GM21786 (cell line): ENCODE measurements at regions not wholly inside any gene's neighbourhood (a gene's known extent, or its start where the extent isn't known, plus 50 kb on each side); places are given as distances from the start of the nearest gene placed in this dataset.
"Not testable (repeated sequence)": the region's sequence is repeated elsewhere in the genome, so short reads cannot be mapped to it uniquely, and the experiment has no call there.

Experiments used
- ATAC-seq: cut with Tn5 transposase; IDR thresholded peaks from one replicate; pipeline ENCODE4 v1.9.1; 2021; ENCODE audit not compliant: unreplicated experiment

DNA sequence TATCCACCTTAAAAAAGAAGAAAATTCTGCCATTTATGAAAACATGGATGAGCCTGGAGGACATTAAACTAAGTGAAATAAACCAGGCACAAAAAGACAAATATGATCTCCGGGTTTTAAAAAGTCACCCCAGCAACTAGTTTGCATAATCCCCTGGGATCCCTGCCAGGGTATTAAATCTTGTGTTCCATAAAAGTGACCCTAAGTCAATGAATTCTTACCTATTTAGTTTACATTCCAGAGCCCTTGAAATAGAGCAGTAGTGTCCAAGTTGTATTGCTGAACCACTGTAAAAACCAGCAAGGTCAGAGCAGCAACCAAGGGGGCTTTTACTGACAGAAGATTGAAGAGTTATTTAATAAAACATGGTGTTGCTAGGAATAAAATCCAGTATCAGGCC lies 716.8 kb upstream of the BCHE start:
- no peak for ATAC-seq

DNA sequence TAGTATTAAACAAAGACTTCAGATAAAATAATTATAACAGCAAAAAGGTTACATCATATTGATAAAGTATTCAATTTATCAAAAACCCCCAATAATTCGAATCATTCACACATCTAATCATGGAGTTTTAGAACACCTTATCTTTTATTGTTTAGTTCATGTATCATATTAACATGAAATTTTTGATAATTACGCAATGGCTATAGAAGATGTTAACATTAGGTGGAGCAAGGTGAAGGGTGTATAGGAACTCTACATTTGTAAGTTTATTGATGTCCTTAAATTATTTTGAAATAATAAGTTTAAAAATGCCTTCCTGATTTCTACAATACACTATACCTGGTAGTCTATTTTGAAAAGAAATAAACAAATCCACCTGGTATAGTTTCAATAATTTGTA lies 696.5 kb upstream of the BCHE start:
- no peak for ATAC-seq

DNA sequence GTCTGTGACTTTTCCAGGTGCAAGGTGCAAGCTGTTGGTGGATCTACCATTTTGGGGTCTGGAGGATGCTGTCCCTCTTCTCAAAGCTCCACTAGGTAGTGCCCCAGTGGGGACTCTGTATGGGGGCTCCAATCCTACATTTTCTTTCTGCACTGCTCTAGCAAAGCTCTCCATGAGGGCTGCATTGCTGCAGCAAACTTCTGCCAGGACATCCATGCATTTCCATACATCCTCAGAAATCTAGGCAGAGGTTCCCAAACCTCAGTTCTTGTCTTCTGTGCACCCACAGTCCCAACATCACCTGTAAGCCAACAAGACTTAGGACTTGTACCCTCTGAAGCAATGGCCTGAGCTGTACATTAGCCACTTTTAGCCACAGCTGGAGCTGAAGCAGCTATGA lies 694.5 kb upstream of the BCHE start:
- no peak for ATAC-seq

DNA sequence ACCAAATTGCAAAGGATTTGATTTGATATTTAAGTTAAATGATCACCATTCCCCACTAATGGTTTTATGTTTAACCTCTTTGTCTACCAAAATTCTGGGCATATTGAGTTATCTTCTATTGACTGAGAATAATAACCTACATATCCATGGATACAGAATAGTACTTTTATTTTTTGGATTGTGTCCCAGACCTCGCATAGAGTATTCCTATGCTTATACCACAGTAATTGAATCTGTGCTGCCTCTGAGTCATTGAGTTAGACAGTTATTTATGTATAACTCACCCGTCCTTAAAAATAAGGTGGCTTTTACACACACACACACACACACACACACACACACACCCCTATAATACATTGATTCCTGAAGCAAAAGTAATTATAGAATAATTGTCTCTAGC lies 690.1 kb upstream of the BCHE start:
- ATAC-seq, result no peak

DNA sequence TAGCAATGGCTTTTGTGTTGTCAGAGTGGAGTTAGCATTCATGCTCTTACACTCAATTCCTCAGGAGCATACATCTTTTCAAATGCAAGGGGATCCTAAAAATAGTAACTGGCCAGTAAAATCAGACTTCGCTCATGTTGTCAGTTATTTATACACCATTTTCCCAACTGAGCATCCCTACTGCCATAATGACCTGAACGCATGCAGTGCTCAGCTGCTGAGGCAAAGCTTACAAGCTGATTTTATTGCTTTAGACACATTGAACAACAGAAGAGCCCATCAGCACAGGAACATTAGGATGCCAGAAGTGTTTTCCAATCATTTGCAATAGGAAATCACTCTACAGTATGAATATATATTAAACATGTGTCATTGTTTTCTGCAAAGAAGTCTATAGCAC lies 689.7 kb upstream of the BCHE start:
- no peak for ATAC-seq

DNA sequence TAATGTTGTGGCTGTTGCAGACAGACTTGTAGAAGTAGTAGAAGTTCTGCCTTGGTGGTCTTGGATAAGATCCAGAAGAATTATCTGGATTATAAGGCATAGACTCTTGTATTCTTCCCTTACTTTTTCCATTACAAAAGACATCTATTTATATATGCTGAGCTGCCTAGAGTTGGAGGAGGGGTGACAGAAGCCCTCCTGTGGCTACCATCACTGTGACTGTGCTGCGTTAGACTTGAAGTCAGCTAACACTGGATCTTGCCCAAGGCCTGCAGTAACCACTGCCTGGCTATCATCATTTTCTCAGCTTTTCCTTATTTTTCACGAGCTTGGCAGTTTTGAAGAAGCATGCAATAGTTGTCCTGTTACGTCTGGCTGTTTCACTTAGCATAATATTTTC lies 684.8 kb upstream of the BCHE start:
- no peak for ATAC-seq

DNA sequence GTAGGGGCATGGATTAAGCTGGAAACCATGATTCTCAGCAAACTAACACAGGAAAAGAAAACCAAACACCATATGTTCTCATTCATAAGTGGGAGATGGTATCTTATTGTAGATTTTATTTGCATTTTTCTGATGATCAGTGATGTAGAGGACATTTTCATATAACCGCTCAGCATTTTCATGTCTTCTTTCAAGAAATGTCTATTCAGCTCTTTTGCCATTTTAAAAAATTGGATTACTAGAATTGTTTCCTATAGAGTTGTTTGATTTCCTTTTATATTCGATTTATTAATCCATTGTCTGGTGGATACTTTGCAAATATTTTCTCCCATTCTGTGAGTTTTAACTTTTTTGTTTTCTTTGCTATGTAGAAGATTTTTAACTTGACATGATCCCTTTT lies 682.2 kb upstream of the BCHE start:
- no peak for ATAC-seq

DNA sequence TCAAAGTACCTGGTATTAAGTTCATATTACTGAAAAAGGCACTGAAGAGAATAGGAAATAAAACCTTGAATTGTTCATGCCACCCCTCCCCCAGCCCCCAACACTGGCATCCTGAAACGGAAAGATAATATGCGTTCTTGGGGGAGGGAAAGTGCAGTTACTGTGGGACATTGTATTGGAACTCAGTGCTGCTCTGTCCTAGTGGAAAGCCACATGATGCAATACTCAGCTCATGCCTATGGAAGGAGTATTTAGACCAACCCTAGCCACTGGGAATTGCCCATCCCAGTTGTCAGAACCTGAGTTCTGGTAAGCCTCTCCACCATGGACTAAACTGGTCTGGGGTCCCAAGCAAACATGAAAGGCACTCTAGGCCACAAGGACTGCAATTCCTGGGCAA lies 680.8 kb upstream of the BCHE start:
- no peak for ATAC-seq

DNA sequence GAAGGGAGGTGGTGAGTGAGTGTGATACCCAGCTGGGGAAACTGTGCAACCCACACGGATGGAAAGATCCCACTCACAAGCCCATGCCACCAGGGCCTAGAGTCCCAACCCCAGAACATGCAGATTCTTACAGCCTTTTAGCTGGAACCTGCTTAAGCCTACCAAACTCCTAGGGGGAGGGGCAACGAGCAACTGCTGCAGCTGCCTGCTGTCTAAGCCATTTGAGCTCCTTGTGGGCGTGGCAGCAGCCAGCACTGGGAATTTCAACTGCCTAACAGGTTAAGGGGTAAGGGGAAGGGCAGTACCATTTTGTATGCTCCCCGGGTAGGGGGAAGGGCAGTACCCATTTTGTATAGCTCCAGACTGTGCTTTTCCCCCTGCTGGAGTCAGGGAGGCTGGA lies 673.2 kb upstream of the BCHE start:
- no peak for ATAC-seq

DNA sequence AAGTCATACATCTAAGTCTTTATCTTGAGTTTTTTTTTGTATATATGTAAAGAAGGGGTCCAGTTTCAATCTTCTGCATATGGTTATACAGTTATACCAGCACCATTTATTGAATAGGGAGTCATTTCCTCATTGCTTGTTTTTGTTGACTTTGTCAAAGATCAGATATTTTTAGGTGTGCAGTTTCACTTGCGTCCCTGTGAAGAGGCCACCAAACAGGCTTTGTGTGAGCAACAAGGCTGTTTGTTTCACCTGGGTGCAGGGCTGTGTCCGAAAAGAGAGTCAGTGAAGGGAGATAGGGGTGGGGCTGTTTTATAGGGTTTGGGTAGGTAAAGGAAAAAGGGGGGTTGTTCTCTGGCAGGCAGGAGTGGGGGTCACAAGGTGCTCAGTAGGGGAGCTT lies 663.2 kb upstream of the BCHE start:
- ATAC-seq, result not testable (repeated sequence)

DNA sequence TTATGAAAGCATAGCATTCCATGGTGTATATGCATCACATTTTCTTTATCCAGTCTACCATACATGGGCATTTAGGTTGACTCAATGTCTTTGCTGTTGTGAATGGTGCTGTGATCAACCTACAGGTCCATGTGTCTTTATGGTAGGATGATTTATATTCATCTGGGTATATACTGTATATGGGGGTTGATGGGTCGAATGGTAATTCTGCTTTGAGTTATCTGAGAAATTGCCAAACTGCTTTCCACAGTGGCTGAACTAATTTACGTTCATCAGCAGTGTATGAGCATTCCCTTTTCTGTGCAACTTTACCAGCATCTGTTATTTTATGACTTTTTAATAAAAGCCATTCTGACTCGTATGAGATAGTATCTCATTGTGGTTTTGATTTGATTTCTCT lies 662.4 kb upstream of the BCHE start:
- no peak for ATAC-seq

DNA sequence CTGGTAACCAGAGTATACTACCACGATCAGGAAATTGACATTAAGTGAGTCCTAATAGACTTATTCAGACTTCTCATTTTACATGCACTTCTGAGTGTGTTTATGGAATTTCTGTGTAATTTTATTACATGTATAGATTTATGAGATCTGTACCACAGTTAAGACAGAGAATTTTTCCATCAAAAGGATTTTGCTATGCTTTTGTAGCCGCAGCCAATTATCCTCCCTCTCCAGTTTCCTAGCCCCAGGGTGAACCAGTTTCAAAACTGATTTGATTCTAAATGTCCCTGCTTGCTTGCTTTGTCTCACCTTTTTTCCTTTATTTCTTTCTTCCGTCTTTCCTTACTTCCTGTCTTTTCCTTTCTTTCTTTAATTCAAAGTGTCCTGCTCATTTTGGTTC lies 661.2 kb upstream of the BCHE start:
- no peak for ATAC-seq

DNA sequence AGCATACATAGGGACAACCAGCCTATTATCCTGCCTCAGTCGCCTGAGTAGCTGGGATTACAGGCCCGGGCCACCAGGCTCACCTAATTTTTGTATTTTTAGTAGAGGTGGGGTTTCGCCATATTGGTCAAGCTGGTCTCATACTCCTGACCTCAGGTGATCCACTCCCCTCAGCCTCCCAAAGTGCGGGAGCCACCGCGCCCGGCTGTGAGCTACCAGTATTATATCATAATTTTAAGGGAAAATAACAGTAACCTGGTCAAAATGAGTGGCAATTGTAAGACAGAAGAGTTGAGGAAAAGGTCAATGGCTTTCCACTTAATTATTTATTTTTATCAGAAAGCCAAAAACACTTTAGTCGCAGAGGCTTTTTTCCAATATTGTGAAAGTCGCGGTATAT lies 652.6 kb upstream of the BCHE start:
- ATAC-seq, result no peak

DNA sequence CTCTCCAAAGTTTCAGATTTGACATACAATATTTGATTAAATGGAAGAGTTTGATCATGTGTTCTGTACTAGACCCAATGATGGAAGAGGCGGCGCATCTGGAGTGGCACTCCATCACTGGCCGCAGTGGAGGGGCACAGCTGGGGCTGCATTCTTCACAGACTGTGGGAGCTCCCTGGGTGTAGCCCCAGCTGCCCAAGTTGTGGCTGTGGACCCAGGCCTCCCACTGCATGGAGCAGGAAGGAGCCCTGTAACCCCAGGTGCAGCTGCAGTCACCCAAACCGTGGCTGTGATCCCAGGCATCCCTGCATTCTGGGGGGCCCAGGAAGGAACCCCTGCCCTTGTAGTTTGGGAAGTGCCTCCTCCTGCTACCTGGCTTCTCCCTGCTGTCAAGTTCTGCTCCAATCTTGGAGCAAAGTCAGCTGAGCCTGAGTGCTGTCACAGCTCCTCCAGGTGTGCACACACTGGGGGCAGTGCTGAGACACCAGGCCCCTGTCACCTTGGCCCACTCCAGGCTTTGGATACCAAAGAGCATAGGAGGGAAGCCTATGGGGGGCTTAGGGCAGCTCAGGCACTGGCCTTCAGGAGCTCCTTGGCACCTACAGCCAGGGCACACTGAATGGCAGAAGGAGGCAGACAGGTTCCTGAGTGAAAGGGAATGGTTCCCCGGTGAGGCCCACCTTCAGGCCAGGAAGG lies 651.9 kb upstream of the BCHE start:
- ATAC-seq, result no peak

DNA sequence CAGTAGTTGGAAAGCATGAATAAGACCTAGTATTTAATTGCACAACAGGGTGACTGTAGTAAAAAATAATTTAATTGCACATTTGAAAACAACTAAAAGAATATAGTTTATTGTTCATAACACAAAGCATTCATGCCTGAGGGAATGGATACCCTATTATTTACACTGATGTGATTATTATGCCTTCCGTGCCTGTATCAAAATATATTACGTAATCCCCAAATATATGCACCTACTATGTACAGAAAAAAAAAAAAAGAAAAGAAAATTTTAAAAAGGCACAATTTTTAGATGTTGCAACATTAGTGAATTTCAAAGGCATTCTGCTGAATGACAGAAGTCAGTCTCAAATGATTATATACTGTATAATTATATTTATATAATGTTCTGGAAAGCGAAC lies 647.2 kb upstream of the BCHE start:
- ATAC-seq, result no peak

DNA sequence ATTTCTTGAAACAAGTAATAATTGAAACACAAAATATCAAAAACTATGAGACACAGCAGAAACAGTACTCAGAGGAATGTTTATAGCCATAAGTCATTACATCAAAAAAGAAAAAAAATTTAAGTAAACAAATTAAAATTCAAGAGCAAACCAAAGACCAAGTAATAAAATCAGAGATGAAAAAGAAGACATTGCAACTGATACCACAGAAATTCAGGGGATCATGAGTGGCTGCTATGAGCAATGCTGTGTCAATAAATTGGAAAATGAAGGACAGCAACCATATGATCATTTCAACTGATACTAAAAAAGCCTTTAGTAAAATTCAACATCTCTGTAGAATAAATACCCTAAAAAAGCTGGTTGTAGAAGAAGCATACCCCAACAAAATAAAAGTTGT lies 644.1 kb upstream of the BCHE start:
- ATAC-seq, result no peak

DNA sequence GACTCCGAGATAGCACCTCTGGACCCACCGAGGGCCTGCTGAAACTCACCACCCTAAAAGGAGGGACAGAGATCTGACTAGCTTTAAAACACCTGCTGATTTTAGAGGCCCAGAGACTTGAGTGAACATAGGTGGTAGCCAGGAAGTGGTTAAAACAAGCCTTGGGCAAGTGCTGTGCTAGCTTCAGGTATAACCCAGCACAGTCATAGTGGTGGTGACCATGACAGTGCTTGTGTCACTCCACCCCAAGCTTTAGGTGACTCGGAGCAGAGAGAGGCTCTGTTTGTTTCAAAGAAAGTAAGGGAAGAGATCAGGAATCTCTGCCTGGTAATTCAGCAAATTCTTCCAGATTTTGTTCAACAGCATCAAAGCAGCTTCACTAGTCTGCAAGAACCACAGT lies 641.1 kb upstream of the BCHE start:
- ATAC-seq, result no peak

DNA sequence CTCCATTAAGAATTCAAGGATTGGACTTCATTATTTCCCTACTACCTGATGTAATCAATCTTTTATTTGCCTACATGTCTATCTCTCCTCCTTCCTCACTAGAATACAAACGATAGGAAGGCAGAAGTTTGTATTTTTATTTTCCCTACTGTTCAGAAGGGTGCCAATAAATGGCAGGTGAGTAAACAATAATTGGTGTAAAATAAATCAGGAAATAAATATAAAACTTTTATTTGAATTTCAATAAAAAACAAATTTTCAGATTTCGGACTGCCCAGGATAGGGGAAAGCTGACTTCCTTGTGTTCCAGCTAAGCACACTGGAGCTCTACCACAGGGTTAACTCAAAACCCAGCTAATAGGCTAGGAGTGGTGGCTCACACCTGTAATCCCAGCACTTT lies 636.3 kb upstream of the BCHE start:
- ATAC-seq, result no peak

DNA sequence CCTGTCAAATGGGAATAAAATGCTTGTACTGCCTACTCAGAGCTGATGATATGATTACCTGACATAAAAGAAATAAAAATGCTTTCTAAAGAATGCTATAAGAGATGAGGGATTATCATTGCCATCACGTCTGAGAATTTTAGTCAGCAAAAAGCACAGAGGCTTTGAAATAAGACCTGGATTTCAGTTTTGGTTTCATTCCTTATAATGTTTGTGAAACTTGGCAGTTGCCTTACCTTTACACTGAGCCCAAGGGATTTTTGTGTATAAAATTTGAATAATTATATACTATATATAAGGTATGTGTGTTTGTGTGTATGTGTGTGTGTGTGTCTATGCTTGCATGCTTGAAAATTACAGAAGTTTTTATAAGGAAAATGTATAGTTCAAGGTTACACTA lies 634.8 kb upstream of the BCHE start:
- peak; percentile 73 for ATAC-seq

DNA sequence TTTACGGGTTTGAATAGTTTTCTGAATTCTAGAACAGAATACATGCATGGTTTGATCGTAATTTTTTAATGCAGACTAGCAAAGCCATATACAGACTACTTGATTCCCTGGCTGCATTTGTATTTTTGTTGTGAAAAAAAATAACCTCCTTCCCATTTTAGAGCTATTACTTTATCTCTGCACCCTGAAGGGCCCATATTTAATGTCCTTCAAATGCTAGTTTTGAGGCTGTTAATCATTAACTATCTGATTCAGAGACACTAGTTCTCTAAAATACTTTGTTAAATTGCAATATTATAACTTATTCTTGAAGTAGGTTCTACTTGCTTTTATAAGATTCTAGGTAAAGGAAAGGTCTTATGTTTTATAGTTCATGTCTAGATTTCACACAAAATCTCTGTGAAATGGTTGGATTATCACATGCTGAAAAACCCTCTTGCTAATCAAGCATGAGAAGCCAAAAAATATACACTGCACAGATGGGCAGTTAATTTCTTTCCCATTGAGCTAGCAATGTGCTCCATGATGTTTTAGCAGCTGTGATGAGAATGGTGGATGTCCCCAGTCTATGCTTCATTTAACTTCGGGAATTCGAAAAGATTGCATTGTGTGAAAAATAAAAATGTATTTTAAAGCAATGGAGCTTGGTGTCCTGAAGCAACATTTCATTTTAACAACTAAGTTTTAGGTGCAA lies 634.0 kb upstream of the BCHE start:
- no peak for ATAC-seq

DNA sequence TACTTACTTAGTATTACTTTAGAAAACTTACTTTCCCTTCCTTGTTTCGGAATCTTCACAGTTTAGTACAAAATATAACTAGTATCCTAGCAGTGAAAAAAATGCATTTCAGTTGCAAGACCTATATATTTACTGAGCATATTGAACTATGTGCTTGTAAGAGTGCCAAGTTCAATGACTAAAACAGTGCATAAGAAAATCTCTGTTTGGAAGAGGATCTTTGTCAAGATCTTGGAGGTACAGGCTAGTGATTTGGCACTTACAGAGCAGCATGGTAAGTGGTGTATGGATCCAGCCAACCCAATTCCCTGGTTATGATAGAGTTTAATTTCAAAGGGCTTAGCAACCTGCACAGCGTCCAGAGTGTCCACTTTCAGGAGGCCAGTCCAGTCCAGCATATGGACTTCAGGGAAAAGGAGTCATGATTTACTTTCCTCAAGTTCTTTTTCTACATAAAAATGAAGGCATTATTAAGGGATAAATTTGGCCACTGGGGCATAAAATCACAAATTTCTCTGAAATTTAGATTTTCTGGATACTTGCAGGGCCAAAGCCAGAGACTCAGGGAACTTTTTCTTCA lies 625.8 kb upstream of the BCHE start:
- no peak for ATAC-seq

DNA sequence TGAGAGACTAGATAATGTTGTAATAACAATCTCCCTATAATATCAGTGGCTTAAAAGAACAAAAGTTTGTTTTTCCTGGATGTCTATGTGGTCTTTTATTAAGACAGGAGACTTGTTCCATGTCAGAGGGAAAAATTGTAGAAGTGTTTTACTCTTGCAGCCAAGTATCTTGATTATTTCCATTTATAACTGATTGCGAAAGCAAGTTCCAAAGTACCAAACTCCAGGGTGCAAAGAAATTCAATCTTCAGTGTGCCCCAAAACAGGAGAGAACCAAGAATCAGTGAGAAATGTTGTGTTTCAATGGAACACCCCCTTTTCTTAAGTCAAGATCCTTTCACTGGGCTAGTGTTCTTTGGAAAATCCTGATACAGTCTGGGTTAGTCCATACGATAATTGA lies 624.4 kb upstream of the BCHE start:
- no peak for ATAC-seq

DNA sequence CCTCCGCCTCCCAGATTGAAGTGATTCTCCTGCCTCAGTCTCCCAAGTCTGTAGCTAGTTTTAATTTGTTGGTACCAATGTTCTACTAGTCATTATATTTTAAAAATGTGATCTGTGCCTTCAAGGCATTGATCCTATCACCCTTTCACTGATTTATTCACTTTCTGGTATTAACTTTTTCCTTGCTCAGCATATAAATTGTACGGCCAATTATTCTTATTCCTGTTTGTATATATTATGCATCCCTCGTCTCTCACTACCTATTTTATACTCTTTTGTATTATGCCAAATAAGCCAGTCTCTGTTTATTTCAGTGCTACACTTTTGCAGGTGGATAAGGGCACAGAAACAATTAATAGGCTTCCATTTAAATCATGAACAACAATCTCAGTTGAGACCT lies 620.2 kb upstream of the BCHE start:
- no peak for ATAC-seq
